GM12878 (cell line): ENCODE measurements at regions not wholly inside any gene's neighbourhood (a gene's known extent, or its start where the extent isn't known, plus 50 kb on each side); places are given as distances from the start of the nearest gene placed in this dataset.

Source experiments
- ATAC-seq: fragments of 200-7000 bp; cut with Tn5 transposase; 3 replicates; pipeline ENCODE4 v1.9.1; 2020; ENCODE audit warnings: mild to moderate bottlenecking, moderate library complexity
- BruUV-seq: library from RNA; stranded (reverse); fragments of 400-500 nt; replicated peaks from 2 replicates; lab custom pipeline; 2021; lab: Mats Ljungman, UMichigan
- CTCF ChIA-PET: fragments of 300-600 bp; sonication (Branson Sonifier 250); formaldehyde crosslinking; extraction: SDS; loops from one replicate; lab custom pipeline; 2021; ENCODE audit warnings: inconsistent platforms; lab: Yijun Ruan, JAX
- POLR2A ChIA-PET: fragments of 350-600 bp; formaldehyde crosslinking; extraction: SDS; loops from one replicate; lab custom pipeline; 2021; ENCODE audit warnings: inconsistent platforms; lab: Charles Lee
- RAD21 ChIA-PET: fragments of 300-600 bp; sonication (Branson Sonifier 250); formaldehyde crosslinking; loops from one replicate; lab custom pipeline; 2023; ENCODE audit warnings: antibody characterized with exemption; ENCODE audit not compliant: unreplicated experiment; lab: Charles Lee
- SMC1A ChIA-PET: fragments of 300-600 bp; sonication (Branson Sonifier 250); formaldehyde crosslinking; loops from one replicate; lab custom pipeline; 2023; ENCODE audit not compliant: unreplicated experiment, uncharacterized antibody; lab: Charles Lee
- DNase-seq: peaks from one replicate; pipeline ENCODE4 v3.0.0-alpha.2; 2011; ENCODE audit warnings: low read depth, low spot score
- FAIRE-seq: peaks from 3 replicates; lab custom pipeline; 2011; peaks lifted over from hg19 to GRCh38; lab: Jason Lieb, UNC
- H2AFZ ChIP-seq: 2 replicates; pipeline ENCODE4 v1.6.0; 2011; ENCODE audit warnings: low read depth, low read length, control low read depth; ENCODE audit not compliant: control insufficient read depth
- H3K27ac ChIP-seq: 2 replicates; pipeline ENCODE4 v1.5.1; 2011; ENCODE audit warnings: control low read depth; ENCODE audit not compliant: control insufficient read depth, insufficient read depth
- H3K27me3 ChIP-seq, 2 experiments: replicated peaks in 1 of 2; 2 replicates each; pipeline versions ENCODE4 v1.6.0 to v1.6.1; 2011; ENCODE audit warnings: low read length in 1 of 2; ENCODE audit not compliant: control insufficient read depth in 2 of 2, insufficient read depth in 2 of 2
- H3K36me3 ChIP-seq, 2 experiments: 2 replicates each; pipeline ENCODE4 v1.5.1; 2011; ENCODE audit warnings: low read length in 1 of 2; ENCODE audit not compliant: control insufficient read depth in 2 of 2, insufficient read depth in 2 of 2
- H3K4me1 ChIP-seq: 2 replicates; pipeline ENCODE4 v1.6.1; 2011; ENCODE audit warnings: mild to moderate bottlenecking, low read length, moderate library complexity, mixed read lengths; ENCODE audit not compliant: control insufficient read depth, insufficient read depth
- H3K4me2 ChIP-seq: 2 replicates; pipeline ENCODE4 v1.6.0; 2011; ENCODE audit warnings: control low read depth; ENCODE audit not compliant: control insufficient read depth, insufficient read depth
- H3K4me3 ChIP-seq: fragments of 200-600 bp; sonication (generic); 2 replicates; pipeline ENCODE4 v1.5.1; 2016
- H3K79me2 ChIP-seq: 2 replicates; pipeline ENCODE4 v1.6.0; 2011; ENCODE audit warnings: low read length; ENCODE audit not compliant: control insufficient read depth, insufficient read depth
- H3K9ac ChIP-seq: 2 replicates; pipeline ENCODE4 v1.8.0; 2011; ENCODE audit warnings: low read length, control low read depth, mixed read lengths; ENCODE audit not compliant: control insufficient read depth, insufficient read depth
- H3K9me3 ChIP-seq: replicated peaks from 3 replicates; pipeline ENCODE4 v1.5.1; 2011; ENCODE audit warnings: mild to moderate bottlenecking, low read length; ENCODE audit not compliant: control insufficient read depth, insufficient read depth
- H4K20me1 ChIP-seq: 2 replicates; pipeline ENCODE4 v1.6.0; 2011; ENCODE audit not compliant: control insufficient read depth, insufficient read depth
- BHLHE40 ChIP-seq, 2 experiments: fragments of 450-650 bp in 1 of 2; IDR thresholded peaks; 2 replicates each; pipeline ENCODE4 v1.6.1; 2011 to 2017; ENCODE audit warnings: low read depth in 2 of 2, borderline replicate concordance in 1 of 2, improper control_type of control experiment in 1 of 2, low read length in 1 of 2, mild to moderate bottlenecking in 1 of 2
- MTA3 ChIP-seq: IDR thresholded peaks from 2 replicates; pipeline ENCODE4 v1.6.1; 2012; ENCODE audit warnings: low read length, inconsistent platforms, borderline replicate concordance
- NFYA ChIP-seq: IDR thresholded peaks from 2 replicates; pipeline ENCODE4 v1.6.1; 2011; ENCODE audit warnings: low read depth, mild to moderate bottlenecking, low read length, improper control_type of control experiment, borderline replicate concordance
- POU2F2 ChIP-seq: IDR thresholded peaks from 3 replicates; pipeline ENCODE4 v1.6.1; 2011; ENCODE audit warnings: low read depth, mild to moderate bottlenecking, low read length, borderline replicate concordance
- RAD21 ChIP-seq: IDR thresholded peaks from 2 replicates; pipeline ENCODE4 v1.6.1; 2011; ENCODE audit warnings: mild to moderate bottlenecking, low read depth, low read length, moderate library complexity; ENCODE audit not compliant: insufficient read depth
- RAD51 ChIP-seq: fragments of 450-650 bp; IDR thresholded peaks from 2 replicates; pipeline ENCODE4 v1.6.1; 2016; ENCODE audit warnings: moderate library complexity, mild to moderate bottlenecking, inconsistent platforms
- SIN3A ChIP-seq: IDR thresholded peaks from 2 replicates; pipeline ENCODE4 v1.6.1; 2012; ENCODE audit warnings: low read depth, low read length, improper control_type of control experiment
- SUZ12 ChIP-seq: fragments of 200-600 bp; sonication (generic); IDR thresholded peaks from one replicate; pipeline ENCODE4 v1.6.1; 2018; ENCODE audit warnings: antibody characterized with exemption, mild to moderate bottlenecking; ENCODE audit not compliant: unreplicated experiment
- TCF7 ChIP-seq: IDR thresholded peaks from 2 replicates; pipeline ENCODE4 v1.6.1; 2014; ENCODE audit warnings: antibody characterized with exemption, borderline replicate concordance
- YY1 ChIP-seq: IDR thresholded peaks from 2 replicates; pipeline ENCODE4 v1.6.1; 2011; ENCODE audit warnings: low read depth, mild to moderate bottlenecking, low read length
- WGBS: methylation state at CpG from one replicate; pipeline ENCODE4 v1.1.6; 2016; ENCODE audit warnings: low lambda C conversion rate; ENCODE audit not compliant: insufficient replicate concordance, insufficient coverage; ENCODE audit errors: missing lambda C conversion rate; 5-methylcytosine and 5-hydroxymethylcytosine counted together
- in situ Hi-C: fragments of 300-500 bp; cut with MboI; formaldehyde crosslinking; loops from 9 replicates; pipeline ENCODE4 v1.14.3; 2018; ENCODE audit warnings: mixed read lengths
- intact Hi-C: fragments of 100-400 bp; cut with micrococcal nuclease; formaldehyde crosslinking; loops from one replicate; pipeline ENCODE4 v1.14.2; 2022; ENCODE audit not compliant: unreplicated experiment
- TF ChIP-seq, protein P1 (sequence below): fragments of 450-650 bp; conservative IDR thresholded peaks from 2 replicates; pipeline ENCODE4 v1.6.1; 2017; ENCODE audit warnings: mild to moderate bottlenecking, moderate library complexity
- TF ChIP-seq, protein P2 (sequence below): IDR thresholded peaks from 2 replicates; pipeline ENCODE4 v1.6.1; 2012; ENCODE audit warnings: low read depth, low read length, improper control_type of control experiment
- TF ChIP-seq, protein P3 (sequence below): fragments of 450-650 bp; IDR thresholded peaks from 2 replicates; pipeline ENCODE4 v1.6.1; 2017; ENCODE audit warnings: mild to moderate bottlenecking, low read depth, inconsistent platforms; ENCODE audit not compliant: poor library complexity, severe bottlenecking

DNA sequence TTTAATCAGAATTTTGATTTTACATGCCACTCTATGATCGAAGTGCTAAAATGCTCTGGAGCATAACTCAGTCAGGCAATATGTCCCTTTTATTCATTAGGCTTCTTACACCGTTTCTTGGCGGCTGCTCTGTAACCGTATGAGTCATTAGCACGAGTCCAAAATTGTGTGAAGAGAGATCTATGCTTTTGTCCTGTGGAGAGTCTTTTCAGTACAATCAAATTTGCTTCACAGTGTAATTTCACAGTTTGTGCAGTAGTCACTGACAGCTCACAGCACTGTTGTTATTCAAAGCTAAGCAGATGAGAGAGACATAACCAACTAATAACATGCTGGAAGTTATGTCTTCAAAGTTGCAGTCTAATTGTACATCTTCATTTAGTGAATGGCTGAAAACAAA is 167.8 kb downstream of the PCDH10 start (continued):
- no peak for TF ChIP-seq SIN3A
- TF ChIP-seq, all 136 proteins: peak for 0

- SMC1A ChIA-PET, result no interaction called here
Measured at GRCh38 chr4:133314991-133315390, 165.9 kb downstream of the PCDH10 start.

More at GRCh38 chr4:133314991-133315390, 165.9 kb downstream of the PCDH10 start:
- H3K36me3 ChIP-seq, result no peaks in the 10 kb centered on the region
- H3K4me2 ChIP-seq, result no peak overlapping the region
- no TSS peak for BruUV-seq
- ChIA-PET CTCF (no interaction called here), RAD21 (no interaction called here), POLR2A (no interaction called here)
- no peak for FAIRE-seq
- WGBS, result 0% methylated on average over 1 of the region's 1 CpG
- no peak for DNase-seq
- in situ Hi-C loops, result no loop called here
- H4K20me1 ChIP-seq, result no peaks in the 10 kb centered on the region
- intact Hi-C loops, result no loop called here
- no peak for ATAC-seq
- H2AFZ ChIP-seq, result no peak overlapping the region
- H3K9ac ChIP-seq, result no peak overlapping the region
- TF ChIP-seq, protein P1, sequence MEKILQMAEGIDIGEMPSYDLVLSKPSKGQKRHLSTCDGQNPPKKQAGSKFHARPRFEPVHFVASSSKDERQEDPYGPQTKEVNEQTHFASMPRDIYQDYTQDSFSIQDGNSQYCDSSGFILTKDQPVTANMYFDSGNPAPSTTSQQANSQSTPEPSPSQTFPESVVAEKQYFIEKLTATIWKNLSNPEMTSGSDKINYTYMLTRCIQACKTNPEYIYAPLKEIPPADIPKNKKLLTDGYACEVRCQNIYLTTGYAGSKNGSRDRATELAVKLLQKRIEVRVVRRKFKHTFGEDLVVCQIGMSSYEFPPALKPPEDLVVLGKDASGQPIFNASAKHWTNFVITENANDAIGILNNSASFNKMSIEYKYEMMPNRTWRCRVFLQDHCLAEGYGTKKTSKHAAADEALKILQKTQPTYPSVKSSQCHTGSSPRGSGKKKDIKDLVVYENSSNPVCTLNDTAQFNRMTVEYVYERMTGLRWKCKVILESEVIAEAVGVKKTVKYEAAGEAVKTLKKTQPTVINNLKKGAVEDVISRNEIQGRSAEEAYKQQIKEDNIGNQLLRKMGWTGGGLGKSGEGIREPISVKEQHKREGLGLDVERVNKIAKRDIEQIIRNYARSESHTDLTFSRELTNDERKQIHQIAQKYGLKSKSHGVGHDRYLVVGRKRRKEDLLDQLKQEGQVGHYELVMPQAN, result no peak
- TF ChIP-seq, protein P2, sequence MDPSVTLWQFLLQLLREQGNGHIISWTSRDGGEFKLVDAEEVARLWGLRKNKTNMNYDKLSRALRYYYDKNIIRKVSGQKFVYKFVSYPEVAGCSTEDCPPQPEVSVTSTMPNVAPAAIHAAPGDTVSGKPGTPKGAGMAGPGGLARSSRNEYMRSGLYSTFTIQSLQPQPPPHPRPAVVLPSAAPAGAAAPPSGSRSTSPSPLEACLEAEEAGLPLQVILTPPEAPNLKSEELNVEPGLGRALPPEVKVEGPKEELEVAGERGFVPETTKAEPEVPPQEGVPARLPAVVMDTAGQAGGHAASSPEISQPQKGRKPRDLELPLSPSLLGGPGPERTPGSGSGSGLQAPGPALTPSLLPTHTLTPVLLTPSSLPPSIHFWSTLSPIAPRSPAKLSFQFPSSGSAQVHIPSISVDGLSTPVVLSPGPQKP, result no peak
- TF ChIP-seq YY1 (no peak), SUZ12 (no peak), MTA3 (no peak), NFYA (no peak), TCF7 (no peak), POU2F2 (no peak), RAD21 (no peak), RAD51 (no peak), BHLHE40 (IDR thresholded peaks at IDR 0.05; ENCODE audit: borderline replicate concordance in 1 of 2, low read depth in 2 of 2, low read length in 1 of 2) (no peak)
- TF ChIP-seq, protein P3, sequence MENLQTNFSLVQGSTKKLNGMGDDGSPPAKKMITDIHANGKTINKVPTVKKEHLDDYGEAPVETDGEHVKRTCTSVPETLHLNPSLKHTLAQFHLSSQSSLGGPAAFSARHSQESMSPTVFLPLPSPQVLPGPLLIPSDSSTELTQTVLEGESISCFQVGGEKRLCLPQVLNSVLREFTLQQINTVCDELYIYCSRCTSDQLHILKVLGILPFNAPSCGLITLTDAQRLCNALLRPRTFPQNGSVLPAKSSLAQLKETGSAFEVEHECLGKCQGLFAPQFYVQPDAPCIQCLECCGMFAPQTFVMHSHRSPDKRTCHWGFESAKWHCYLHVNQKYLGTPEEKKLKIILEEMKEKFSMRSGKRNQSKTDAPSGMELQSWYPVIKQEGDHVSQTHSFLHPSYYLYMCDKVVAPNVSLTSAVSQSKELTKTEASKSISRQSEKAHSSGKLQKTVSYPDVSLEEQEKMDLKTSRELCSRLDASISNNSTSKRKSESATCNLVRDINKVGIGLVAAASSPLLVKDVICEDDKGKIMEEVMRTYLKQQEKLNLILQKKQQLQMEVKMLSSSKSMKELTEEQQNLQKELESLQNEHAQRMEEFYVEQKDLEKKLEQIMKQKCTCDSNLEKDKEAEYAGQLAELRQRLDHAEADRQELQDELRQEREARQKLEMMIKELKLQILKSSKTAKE, result no peak
- H3K4me3 ChIP-seq, result no peak overlapping the region
- no peak overlapping the region for H3K27ac ChIP-seq
- H3K4me1 ChIP-seq, result no peaks in the 10 kb centered on the region
- H3K9me3 ChIP-seq, result no peaks in the 10 kb centered on the region
- no peaks in the 10 kb centered on the region for H3K27me3 ChIP-seq
- H3K79me2 ChIP-seq, result no peaks in the 10 kb centered on the region
